ENCODE measurements at regions not wholly inside any gene's neighbourhood (a gene's known extent, or its start where the extent isn't known, plus 50 kb on each side); places are given as distances from the start of the nearest gene placed in this dataset.
A peak's percentile ranks its signal among the peaks of the same experiment; 100 is the strongest.
"Not testable (repeated sequence)": the region's sequence is repeated elsewhere in the genome, so short reads cannot be mapped to it uniquely, and the experiment has no call there.

- DNase-seq (ENCODE audit: low spot score), result not testable (repeated sequence)
Observed at GRCh38 chr1:117314951-117315350, 52.3 kb upstream of the MAN1A2 start.

DNA sequence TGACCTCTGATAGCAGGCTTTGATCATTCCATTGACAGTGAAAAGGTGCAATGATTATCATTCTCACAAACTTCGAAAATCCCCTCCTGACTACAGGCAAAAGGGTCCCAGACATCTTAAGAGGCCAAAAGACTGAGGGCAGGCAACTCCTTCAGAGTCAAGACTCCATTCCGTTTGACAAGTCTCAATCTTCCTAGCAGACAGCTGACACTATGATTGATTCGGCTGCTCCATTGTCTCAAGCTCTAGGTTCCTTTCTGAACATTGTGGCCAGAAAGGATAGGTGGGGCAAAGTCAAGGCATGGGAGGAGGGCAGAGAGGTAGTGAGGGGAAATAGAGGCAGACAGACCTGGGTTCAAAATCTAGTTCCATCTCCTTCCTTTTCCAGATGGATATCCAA is 53.7 kb upstream of the MAN1A2 start:
- no peak for DNase-seq (ENCODE audit: low spot score)

GRCh38 chr1:117312453-117313138 is 54.7 kb upstream of the MAN1A2 start:
- DNase-seq (ENCODE audit: low spot score), result peak; percentile 54

- DNase-seq (ENCODE audit: low spot score), result no peak
Observed at GRCh38 chr1:117308311-117308916, 58.8 kb upstream of the MAN1A2 start.

DNA sequence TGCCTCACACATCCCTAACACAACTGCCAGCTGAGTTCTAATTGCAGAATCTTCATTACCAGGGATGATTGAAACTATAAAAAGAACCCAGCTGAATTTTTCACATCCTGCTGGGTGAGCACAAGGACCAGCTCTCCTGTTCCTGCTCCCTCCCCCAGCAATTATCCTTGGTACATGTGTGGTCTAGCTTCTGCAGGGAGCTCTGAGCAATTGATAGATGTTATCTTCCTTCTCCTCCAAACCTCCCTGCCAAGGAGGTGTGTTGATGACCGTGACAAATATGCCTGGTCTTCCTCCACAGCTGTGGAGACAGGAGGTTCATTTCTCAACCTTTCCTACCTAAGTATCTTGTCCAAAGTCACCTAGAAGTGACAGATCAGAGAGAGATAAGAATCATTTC is 65.3 kb upstream of the MAN1A2 start:
- DNase-seq (ENCODE audit: low spot score), result no peak

DNA sequence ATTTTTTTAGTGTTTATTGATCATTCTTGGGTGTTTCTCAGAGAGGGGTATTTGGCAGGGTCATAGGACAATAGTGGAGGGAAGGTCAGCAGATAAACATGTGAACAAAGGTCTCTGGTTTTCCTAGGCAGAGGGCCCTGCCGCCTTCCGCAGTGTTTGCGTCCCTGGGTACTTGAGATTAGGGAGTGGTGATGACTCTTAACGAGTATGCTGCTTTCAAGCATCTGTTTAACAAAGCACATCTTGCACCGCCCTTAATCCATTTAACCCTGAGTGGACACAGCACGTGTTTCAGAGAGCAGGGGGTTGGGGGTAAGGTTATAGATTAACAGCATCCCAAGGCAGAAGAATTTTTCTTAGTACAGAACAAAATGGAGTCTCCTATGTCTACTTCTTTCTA is 67.1 kb upstream of the MAN1A2 start:
- not testable (repeated sequence) for DNase-seq (ENCODE audit: low spot score)

DNA sequence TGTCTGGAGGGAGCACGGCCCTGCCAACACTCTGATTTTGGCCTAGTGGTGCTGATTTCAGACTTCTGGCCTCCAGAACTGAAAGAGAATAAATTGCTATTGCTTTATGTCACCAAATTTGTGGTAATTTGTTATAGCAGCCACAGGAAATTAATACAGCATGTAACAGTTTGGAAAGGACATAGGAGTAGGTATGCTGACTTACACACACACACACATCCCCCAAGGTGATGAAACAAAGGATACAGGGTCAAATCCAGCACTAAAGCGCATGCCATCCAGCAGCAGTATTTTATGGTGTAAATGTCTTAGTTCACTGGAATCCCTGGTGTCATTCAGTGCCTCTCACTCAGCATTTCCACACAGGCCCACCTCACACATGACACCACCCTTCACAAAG is 72.2 kb upstream of the MAN1A2 start:
- DNase-seq (ENCODE audit: low spot score), result no peak

- no peak for DNase-seq (ENCODE audit: low spot score)
Observed at GRCh38 chr1:117290890-117291289, 76.4 kb upstream of the MAN1A2 start.

GRCh38 chr1:117289316-117289870 is 77.9 kb upstream of the MAN1A2 start:
- no peak for DNase-seq (ENCODE audit: low spot score)

DNA sequence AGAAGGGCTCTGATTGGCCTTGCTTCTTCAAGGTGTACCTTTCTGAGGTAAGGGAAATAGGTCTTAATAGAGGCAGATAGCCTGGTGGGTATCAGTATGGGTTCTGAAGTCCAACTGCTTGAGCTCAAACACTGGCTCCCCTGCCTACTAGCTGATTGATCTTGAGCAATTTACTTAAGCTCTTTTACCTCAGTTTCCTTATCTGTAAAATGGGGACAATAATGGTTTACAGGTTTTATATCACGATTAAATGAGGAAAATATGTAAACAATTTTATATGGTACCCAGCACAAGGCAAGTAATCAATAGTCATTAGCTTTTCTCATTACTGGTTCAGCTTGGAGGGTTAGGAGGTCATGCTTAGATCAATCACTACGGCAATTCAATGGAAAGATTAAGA is 75.8 kb upstream of the VTCN1 start:
- DNase-seq (ENCODE audit: low spot score), result no peak

DNA sequence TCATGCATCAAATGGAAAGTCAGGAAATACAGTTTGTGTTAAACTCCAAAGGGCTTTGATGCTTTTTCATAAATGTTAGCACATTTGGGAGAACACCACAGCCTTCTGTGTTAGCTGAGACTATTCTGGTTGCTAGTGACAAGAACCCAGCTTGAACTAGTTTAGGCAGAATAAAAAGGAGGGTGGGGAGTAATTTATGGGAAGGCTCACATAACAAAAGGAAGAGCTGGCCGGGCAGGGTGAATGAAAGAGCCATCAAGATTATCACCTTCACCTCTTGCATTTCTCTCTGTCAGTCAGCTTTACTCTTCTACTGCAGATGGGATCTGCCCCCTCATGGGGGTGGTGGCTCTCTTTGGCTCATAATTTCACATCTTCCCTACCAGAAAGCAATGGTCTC is 75.4 kb upstream of the VTCN1 start:
- no peak for DNase-seq (ENCODE audit: low spot score)

DNA sequence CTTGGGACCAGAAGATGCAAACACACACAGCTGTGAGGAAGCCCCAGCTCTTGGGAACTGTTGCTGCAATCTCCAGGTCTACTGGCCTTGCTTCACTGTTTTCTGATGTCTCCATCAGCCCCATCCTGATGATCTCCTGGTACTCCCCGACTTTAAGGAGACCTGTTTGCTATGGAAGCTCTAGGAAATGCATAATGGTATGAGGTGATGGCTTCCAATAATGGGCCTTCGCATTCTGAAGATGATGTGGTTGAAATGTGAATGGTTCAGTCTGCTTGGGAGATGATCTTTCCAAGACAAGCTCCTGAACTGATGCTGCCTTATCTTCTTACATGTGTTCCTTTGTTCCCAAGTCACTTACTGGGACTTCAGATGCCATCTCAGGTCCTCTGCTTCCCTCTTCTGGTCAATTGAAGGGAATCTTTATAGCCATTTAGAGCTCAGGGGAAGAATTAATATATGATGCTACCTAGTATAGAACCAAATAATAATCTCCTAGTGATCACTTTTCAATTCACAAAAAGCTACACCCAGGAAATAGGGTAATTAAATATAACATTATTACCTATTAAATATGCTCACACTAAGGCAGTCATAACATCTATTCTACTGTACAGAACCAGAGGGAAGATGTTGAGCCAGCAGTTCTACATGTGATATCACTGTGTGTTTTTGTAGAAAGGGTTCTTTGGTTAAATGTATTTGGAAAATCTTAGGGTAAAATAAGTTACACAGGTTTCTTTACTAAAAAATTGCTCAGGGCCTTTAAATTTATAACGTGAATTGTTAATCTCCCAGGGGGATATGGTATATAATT is 73.9 kb upstream of the VTCN1 start:
- peak; percentile 70 for DNase-seq (ENCODE audit: low spot score)

DNA sequence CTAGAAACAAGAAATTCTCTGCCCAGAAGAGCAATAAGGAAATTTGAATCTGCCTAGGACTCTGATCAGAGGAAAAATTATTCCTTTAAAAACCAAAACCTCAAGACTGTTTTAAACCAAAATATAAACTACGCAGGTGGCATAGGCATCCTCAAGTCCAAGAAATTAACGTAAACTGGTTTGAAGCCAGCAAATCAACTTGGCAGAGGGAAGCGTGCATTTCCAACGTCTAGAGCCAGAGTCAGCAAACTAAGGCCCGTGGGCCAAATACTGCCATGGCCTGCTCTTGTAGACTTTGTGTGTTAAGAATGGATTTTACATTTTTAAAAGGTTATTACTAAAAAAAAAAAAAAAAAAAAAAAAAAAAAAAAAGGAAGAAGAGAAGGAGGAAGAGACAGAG is 67.8 kb upstream of the VTCN1 start:
- no peak for DNase-seq (ENCODE audit: low spot score)

GRCh38 chr1:117275055-117275454 is 64.3 kb upstream of the VTCN1 start:
- DNase-seq (ENCODE audit: low spot score), result no peak

DNA sequence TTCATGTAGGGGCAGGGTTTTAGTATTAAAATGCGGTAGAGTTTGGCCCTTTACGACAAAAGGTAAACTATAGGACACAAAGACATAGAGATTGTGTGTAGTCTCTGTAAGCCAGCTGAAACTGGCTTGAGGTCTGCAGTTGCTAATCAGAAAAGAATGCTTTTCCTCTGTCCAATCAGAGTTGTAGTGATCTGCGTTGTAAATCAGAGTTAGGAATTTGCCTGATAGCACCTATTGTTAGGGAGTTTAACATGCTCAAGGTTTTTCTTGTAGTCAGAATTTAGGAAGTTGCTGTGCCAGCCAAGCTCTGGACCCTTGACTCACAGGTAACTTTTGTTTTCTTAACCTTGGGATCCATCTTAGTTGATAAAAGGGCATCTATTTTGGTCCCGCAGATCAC is 61.2 kb upstream of the VTCN1 start:
- DNase-seq (ENCODE audit: low spot score), result no peak

DNA sequence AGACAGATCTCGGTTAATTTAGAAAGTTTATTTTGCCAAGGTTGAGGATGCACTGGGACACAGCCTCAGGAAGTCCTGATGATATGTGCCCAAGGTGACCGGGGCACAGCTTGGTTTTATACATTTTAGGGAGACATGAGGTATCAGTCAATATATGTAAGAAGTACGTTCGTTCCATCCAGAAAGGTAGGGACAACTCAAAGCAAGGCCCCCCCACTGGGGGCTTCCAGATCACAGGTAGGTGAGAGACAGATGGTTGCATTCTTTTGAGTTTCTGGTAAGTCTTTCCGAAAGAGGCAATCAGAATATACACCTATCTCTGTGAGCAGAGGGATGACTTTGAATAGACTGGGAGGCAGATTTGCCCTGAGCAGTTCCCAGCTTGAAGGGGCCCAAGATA is 60.4 kb upstream of the VTCN1 start:
- DNase-seq (ENCODE audit: low spot score), result no peak

GRCh38 chr1:117270679-117271078 is 60.0 kb upstream of the VTCN1 start:
- DNase-seq (ENCODE audit: low spot score), result no peak

- DNase-seq (ENCODE audit: low spot score), result no peak
Observed at GRCh38 chr1:117268535-117269455, 58.1 kb upstream of the VTCN1 start.

GRCh38 chr1:117267232-117267774 is 56.6 kb upstream of the VTCN1 start:
- DNase-seq (ENCODE audit: low spot score), result no peak

DNA sequence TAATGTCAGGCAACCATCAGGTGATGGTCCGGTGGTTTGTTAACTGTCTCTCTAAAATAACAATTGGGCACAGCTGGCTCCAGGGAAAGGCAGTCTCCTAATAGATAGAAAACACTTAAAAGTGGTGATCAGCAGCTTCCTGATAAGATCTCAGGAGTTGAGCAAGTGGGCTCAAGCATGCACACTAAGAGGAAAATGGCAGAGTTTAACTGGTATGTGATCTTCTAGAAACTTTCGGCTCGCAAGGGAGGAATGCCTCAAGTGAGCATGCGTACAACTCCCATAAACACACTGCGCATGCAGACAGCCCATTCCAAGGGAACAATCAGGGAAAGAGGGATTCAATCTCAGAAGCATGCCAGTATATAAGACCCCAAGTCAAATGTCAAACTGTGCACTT is 52.2 kb upstream of the VTCN1 start:
- DNase-seq (ENCODE audit: low spot score), result no peak

- DNase-seq (ENCODE audit: low spot score), result no peak
Observed at GRCh38 chr1:117261424-117261785, 50.7 kb upstream of the VTCN1 start.
